Activated T-helper 17 cell treated with anti-CD3 and anti-CD28 coated beads, Interleukin-2, amount 50 U/mL, for 72 hours (primary cell): ENCODE measurements at regions not wholly inside any gene's neighbourhood (a gene's known extent, or its start where the extent isn't known, plus 50 kb on each side); places are given as distances from the start of the nearest gene placed in this dataset.

Source experiments
- ATAC-seq: fragments of 150-1000 bp; cut with Tn5 transposase; replicated peaks from 2 replicates; pipeline ENCODE4 v1.10.0; 2021; ENCODE audit warnings: mild to moderate bottlenecking, moderate library complexity
- H3K27ac Mint-ChIP-seq: one replicate; pipeline ENCODE4 v1.8.0; 2022; ENCODE audit warnings: mixed read lengths
- H3K27me3 Mint-ChIP-seq: one replicate; pipeline ENCODE4 v1.8.0; 2022; ENCODE audit warnings: mixed read lengths
- H3K36me3 Mint-ChIP-seq: one replicate; pipeline ENCODE4 v1.8.0; 2022; ENCODE audit warnings: low read depth, mild to moderate bottlenecking, mixed read lengths
- H3K4me1 Mint-ChIP-seq: one replicate; pipeline ENCODE4 v1.8.0; 2022; ENCODE audit warnings: mixed read lengths
- H3K4me3 Mint-ChIP-seq: one replicate; pipeline ENCODE4 v1.8.0; 2022; ENCODE audit warnings: mild to moderate bottlenecking, mixed read lengths
- H3K9me3 Mint-ChIP-seq: one replicate; pipeline ENCODE4 v1.8.0; 2022; ENCODE audit warnings: mixed read lengths

DNA sequence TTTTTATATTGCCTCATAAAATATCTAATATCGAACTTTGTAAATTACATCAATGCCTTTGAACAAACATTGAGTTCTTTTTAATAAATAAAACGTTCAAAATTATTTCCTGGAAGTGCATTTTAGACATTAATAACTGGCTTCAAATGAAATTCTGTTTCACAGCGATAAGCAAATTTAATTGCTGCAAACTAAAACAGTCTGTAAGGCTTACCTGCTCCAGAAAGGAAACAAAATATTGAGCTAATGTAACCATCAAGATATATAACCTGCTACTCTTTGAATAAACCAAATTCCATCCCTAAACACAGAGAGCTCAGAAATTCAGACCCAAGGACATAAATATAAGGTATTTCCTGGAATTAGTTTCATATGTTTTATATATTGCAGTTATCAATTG, 651.3 kb downstream of the MED13L start:
- H3K36me3 Mint-ChIP-seq = no peaks in the 10 kb centered on the region
- no peak overlapping the region for H3K4me3 Mint-ChIP-seq
- no peak overlapping the region for H3K27ac Mint-ChIP-seq
- no peak for ATAC-seq
- no peaks in the 10 kb centered on the region for H3K4me1 Mint-ChIP-seq
- H3K9me3 Mint-ChIP-seq = peaks cover 14% of the 10 kb centered on the region
- H3K27me3 Mint-ChIP-seq = peaks cover 3% of the 10 kb centered on the region

DNA sequence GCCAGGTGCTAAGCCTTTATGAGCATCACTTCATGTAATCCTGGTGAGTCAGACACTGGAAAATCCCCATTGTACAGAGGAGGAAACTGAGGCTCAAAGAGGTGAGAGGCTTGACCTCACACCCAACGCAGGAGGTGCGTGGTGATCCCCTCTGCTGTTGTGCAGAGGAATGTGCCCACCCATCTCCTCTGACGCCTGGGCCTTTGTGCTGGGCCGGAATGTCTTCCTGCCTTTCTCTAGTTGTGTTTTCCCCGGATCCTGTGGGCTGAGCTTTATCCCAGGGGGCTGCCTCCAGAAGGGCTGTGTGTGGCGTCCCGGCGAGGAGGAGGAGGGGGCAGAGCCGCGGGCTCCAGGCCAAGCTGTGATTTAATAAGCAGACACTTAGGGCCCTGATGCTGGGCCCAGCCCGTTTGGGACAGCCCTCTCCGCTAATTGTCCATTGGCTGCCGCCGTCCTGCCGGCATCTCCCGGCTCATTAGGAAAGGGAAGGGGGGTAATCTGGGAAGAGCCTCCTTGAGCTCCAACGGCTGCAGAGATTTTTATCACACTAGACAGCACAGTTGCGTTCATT, 653.6 kb downstream of the MED13L start:
- no peaks in the 10 kb centered on the region for H3K4me1 Mint-ChIP-seq
- no peaks in the 10 kb centered on the region for H3K27me3 Mint-ChIP-seq
- no peaks in the 10 kb centered on the region for H3K36me3 Mint-ChIP-seq
- H3K27ac Mint-ChIP-seq = no peak overlapping the region
- H3K9me3 Mint-ChIP-seq = peaks cover 1% of the 10 kb centered on the region
- no peak overlapping the region for H3K4me3 Mint-ChIP-seq
- ATAC-seq = no peak

DNA sequence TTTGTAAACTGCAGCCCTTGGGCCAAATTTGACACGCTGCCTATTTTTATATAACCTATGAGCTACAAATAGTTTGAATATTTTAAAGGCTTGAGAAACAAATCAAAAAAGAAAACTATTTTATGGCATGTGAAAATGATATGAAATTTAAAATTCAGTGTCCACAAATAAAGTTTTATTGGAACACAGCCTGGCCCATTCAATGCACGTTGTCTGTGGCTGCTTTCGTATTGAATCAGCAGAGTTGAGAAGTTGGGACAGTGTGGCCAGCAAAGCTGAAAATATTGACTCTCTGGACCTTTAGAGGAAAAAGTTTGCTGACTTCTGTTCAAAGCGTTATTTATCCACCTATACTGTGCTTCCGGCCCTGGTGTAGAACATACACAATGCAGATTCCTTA, 654.2 kb downstream of the MED13L start:
- Mint-ChIP-seq H3K27ac (no peak overlapping the region), H3K9me3 (no peaks in the 10 kb centered on the region), H3K27me3 (no peaks in the 10 kb centered on the region), H3K36me3 (no peaks in the 10 kb centered on the region), H3K4me1 (no peaks in the 10 kb centered on the region), H3K4me3 (no peak overlapping the region)
- no peak for ATAC-seq

DNA sequence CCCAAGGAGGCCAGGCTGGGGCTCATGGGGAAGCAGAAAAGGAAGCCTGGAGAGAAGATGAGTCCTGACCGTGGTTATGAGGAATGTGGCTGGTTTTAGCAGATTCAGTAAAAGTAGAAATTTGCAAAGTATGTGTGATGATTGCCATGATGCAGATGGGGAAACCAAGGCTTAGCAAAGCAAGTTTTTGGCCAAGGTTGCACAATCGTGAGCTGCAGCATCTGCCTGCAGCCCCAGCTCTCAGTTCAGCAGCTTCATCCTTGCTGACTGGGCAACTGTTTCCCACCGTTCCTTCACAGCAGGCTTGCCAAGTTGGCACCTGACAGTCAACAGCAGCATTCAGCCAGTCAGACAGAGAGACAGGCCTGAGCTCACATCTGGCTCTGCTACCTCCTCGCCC, 656.7 kb downstream of the MED13L start:
- Mint-ChIP-seq H3K4me1 (no peaks in the 10 kb centered on the region), H3K36me3 (no peaks in the 10 kb centered on the region)

DNA sequence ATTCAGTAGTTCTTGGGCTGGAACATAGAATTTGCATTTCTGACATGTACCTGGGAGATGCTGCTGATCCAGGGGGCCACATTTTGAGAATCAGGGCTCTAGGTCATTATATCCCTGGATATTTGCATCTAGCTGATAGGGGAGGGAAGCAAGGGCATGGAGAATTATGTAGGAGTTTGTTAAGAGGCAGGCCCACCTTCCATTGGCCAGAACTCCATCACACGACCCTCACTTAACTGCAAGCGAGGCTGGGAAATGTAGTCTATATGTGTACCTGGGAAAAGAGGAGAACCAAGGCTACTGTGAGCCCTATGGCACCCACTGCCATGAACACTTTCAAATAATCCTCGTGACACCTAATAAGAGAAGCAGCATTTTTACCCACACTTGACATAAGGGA, 657.6 kb downstream of the MED13L start:
- no peaks in the 10 kb centered on the region for H3K36me3 Mint-ChIP-seq
- H3K27ac Mint-ChIP-seq = no peak overlapping the region
- no peak overlapping the region for H3K4me3 Mint-ChIP-seq
- no peaks in the 10 kb centered on the region for H3K4me1 Mint-ChIP-seq
- ATAC-seq = no peak
- no peaks in the 10 kb centered on the region for H3K9me3 Mint-ChIP-seq
- no peaks in the 10 kb centered on the region for H3K27me3 Mint-ChIP-seq

More for the DNA sequence above, 656.7 kb downstream of the MED13L start:
- Mint-ChIP-seq H3K9me3 (no peaks in the 10 kb centered on the region), H3K27me3 (no peaks in the 10 kb centered on the region), H3K27ac (no peak overlapping the region), H3K4me3 (no peak overlapping the region)
- ATAC-seq = no peak

DNA sequence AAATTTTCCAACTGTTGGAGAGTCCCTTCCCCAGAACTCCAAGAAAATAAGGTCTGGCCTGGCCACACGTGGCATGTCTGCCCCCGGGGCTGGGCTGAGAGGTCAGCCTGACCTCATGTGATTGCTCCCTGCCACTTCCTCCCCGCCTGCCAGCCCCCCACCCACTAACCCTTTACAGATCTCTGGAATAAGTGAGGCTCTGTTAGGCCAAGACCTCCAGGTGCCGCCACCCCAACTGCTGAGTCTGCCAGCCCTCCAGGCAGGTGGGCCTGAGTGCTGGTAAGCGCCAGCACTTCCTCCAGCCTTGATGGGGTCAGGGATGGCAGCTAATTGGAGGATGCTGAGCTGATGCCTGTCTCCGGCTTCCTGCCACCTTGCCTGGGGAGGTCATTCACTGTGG, 658.4 kb downstream of the MED13L start:
- no peaks in the 10 kb centered on the region for H3K9me3 Mint-ChIP-seq
- ATAC-seq = no peak
- no peaks in the 10 kb centered on the region for H3K4me1 Mint-ChIP-seq
- no peak overlapping the region for H3K27ac Mint-ChIP-seq
- H3K36me3 Mint-ChIP-seq = no peaks in the 10 kb centered on the region
- H3K4me3 Mint-ChIP-seq = no peak overlapping the region
- H3K27me3 Mint-ChIP-seq = no peaks in the 10 kb centered on the region

DNA sequence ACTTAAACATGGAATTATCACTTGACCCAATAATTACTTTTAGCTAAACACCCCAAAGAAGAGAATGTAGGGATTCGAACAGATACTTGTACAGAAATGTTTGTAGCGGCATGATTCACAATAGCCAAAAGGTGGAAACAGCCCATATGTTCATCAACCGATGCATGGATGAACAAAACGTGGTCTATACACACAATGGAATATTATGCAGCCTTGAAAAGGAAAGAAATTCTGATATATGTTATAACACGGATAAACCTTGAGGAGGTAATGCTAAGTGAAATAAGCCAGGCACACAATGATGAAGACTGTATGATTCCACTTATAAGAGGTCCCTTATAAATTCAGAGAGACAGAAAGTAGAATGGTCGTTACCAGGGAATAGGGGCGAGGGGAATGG, 659.4 kb downstream of the MED13L start:
- no peaks in the 10 kb centered on the region for H3K9me3 Mint-ChIP-seq
- no peak overlapping the region for H3K27ac Mint-ChIP-seq
- no peak for ATAC-seq
- H3K4me1 Mint-ChIP-seq = no peaks in the 10 kb centered on the region
- no peak overlapping the region for H3K4me3 Mint-ChIP-seq
- H3K27me3 Mint-ChIP-seq = no peaks in the 10 kb centered on the region
- H3K36me3 Mint-ChIP-seq = no peaks in the 10 kb centered on the region

DNA sequence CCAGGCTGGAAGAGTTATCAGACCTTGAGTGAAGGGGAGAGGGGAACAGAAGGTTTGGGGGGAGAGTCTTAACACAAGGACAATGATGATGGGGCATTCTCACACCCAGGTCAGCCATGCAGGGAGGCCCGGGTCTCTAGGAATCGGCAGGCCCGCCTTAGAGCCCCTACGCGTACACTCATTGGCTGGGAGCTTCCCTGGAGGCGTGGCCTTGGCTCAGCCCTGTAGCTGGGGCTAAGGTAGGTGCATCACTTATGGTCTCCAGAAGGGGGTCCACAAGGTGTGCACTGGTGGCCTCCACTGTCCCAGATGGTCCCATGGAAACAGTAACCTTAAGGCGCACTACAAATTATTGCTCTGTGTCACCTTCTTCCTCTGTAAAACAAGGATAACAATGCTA, 660.1 kb downstream of the MED13L start:
- H3K4me3 Mint-ChIP-seq = no peak overlapping the region
- ATAC-seq = no peak
- H3K36me3 Mint-ChIP-seq = no peaks in the 10 kb centered on the region
- H3K4me1 Mint-ChIP-seq = no peaks in the 10 kb centered on the region
- no peak overlapping the region for H3K27ac Mint-ChIP-seq
- H3K9me3 Mint-ChIP-seq = no peaks in the 10 kb centered on the region
- H3K27me3 Mint-ChIP-seq = no peaks in the 10 kb centered on the region

DNA sequence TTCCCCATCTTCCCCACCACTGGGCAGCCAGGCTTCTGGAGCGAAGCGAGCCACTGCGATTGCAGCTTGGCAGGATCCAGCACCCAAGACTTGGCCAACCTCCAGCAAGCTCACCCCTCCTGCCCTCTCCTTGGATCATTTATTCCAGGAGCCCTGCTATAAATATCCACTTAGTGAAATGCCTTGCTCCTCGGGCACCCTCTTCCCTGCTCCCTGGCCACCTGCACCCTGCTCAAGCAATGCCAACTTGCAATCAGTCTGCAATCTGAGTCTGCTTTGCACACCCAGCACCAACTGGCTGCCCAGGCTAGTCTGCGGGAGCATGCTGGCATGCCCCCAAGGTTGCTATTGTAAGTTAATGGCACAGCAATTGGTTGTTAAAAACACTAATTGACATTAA, 666.0 kb downstream of the MED13L start:
- H3K9me3 Mint-ChIP-seq = no peaks in the 10 kb centered on the region
- no peaks in the 10 kb centered on the region for H3K27me3 Mint-ChIP-seq
- no peak overlapping the region for H3K27ac Mint-ChIP-seq
- H3K4me3 Mint-ChIP-seq = no peak overlapping the region
- no peaks in the 10 kb centered on the region for H3K4me1 Mint-ChIP-seq
- H3K36me3 Mint-ChIP-seq = no peaks in the 10 kb centered on the region
- no peak for ATAC-seq

DNA sequence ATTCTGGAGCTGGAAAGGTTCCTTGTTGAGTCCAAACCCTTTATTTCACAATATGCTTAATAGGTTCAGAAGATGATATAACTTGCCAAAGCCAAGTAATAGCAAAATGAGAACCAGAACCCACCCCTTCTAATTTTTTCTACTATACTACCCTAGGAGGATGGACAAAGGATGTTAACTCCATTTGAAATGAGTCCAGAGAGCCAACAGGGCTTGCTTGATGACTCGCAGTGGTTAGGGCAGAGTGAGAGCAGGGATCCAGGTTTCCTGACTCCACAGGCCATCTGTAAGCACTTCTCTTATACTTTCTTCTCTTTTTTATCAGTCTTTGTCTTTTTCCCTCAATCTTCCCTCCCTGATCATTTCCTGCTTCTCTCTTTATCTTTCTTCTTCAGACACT, 668.1 kb downstream of the MED13L start:
- Mint-ChIP-seq H3K27me3 (peaks cover 9% of the 10 kb centered on the region), H3K4me1 (no peaks in the 10 kb centered on the region), H3K27ac (no peak overlapping the region), H3K36me3 (no peaks in the 10 kb centered on the region), H3K4me3 (no peak overlapping the region), H3K9me3 (peaks cover 10% of the 10 kb centered on the region)
- ATAC-seq = no peak

DNA sequence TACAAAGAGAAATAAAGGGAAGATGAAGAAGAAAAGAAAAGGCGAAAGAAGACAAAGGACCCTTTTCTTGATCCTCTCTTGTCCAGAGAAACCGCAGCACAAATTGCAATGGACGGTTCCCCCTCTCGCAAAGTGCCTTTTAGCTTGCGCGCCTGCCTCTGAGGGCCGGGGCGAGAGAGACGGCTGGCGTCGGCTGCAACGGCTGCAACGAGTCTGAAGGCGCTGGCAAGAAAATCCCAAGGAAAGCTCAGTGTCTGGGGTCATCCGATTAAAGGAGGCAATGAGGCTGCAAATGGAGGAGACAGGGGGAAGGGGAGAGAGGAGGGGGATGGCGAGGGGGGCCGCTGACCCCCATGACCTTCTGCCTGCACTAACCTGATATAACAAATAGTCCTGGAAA, 671.5 kb downstream of the MED13L start:
- H3K27me3 Mint-ChIP-seq = peaks cover 9% of the 10 kb centered on the region
- no peak overlapping the region for H3K4me3 Mint-ChIP-seq
- no peaks in the 10 kb centered on the region for H3K36me3 Mint-ChIP-seq
- H3K9me3 Mint-ChIP-seq = peaks cover 10% of the 10 kb centered on the region
- no peaks in the 10 kb centered on the region for H3K4me1 Mint-ChIP-seq
- no peak overlapping the region for H3K27ac Mint-ChIP-seq
- no peak for ATAC-seq

DNA sequence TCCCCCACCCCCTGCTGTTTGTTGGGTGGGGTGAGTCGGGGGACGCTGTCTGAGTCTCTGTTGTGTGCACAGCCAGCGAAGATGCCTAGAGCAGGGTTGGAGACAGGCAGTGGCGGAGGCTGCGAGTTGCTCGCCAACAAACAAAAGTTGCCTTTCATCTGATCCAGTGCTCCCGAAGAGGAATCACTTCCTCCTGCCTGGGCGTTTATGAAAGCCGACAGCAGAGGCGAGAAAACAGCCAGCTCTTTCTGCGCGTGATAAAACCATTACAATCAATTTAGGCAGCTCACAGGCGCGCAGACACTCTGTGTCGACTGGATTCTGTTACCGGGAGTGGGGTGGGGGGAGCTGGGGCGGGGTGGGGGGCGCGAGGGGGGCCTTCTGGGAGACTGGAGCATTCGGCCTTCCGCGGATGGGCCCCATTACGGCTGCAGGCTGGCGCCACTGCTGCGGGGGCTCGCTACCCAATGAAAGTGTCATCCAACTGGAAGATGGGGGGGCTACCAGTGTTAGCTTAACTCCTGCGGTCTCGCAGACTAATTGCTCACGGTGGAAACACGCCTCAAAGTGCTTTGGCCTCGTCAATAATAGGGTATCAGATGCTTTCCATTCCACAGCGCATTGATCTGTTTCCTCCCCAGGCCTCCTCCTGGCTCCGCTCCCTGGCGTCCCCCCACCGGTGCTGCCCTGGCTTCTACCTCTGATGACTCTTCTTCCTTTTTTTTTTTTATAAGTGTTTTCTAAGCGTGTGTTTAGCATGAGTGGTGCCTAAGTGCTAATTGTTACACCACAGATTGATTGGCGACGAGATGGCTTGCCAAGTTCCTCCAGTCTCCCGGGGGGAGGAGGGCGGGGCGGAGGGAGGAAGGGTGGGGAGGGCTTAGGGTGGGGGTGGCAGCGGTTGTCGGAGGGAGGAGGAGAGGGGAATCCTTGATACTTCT, 678.4 kb downstream of the MED13L start:
- Mint-ChIP-seq H3K27ac (no peak overlapping the region), H3K4me3 (no peak overlapping the region), H3K27me3 (peaks cover 3% of the 10 kb centered on the region), H3K36me3 (no peaks in the 10 kb centered on the region), H3K9me3 (peaks cover 9% of the 10 kb centered on the region), H3K4me1 (no peaks in the 10 kb centered on the region)
- no peak for ATAC-seq

DNA sequence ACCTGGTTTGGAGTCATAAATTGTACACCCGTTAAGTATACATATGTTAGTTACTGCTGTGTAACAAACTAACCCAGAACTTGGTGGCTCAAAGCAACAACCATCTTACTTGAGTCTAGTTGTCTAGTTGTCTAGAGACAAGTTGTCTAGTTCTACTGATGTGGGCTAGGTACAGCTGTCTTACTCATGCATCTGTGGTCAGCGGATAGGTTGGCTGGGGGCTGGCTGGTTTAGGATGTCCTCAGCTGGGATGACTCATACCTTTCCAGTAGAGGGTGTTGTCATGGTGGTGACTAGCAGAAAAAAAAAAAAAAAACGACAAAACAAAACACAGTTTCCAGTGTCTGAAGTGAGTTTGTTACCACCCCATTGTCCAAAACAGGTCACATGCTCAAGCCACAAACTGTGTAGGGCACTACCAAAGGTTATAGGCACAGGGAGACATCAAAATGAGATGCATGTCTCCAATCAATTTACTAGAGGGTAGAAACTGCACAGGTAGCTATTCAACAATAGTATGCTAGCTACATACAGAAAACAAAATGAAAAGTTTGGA, 680.3 kb downstream of the MED13L start:
- H3K4me3 Mint-ChIP-seq = no peak overlapping the region
- peaks cover 9% of the 10 kb centered on the region for H3K9me3 Mint-ChIP-seq
- peak; percentile 50 for ATAC-seq
- peaks cover 3% of the 10 kb centered on the region for H3K27me3 Mint-ChIP-seq
- no peaks in the 10 kb centered on the region for H3K36me3 Mint-ChIP-seq
- H3K27ac Mint-ChIP-seq = no peak overlapping the region
- H3K4me1 Mint-ChIP-seq = no peaks in the 10 kb centered on the region

DNA sequence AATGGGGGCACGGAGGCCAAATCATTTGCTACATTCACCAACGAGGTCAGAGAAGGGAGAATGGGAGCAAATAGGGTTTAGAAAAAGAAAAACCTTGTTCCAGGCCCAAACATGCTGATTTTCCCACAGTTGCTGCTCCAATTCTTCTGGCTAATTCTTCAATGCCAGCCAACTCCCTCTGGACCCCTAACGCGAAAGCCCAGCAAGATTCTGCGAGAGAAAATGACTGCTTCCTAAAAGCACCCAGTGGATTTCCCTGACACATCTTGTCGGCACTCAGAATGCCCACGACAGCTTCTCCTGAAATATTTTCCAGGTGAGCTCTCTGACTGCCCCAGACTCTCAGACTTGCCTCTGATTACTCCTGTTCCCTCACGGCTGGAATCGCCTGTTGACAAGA, 689.4 kb downstream of the MED13L start:
- no peak overlapping the region for H3K4me3 Mint-ChIP-seq
- no peaks in the 10 kb centered on the region for H3K4me1 Mint-ChIP-seq
- peaks cover 3% of the 10 kb centered on the region for H3K9me3 Mint-ChIP-seq
- no peak for ATAC-seq
- no peak overlapping the region for H3K27ac Mint-ChIP-seq
- no peaks in the 10 kb centered on the region for H3K36me3 Mint-ChIP-seq
- H3K27me3 Mint-ChIP-seq = peaks cover 3% of the 10 kb centered on the region

DNA sequence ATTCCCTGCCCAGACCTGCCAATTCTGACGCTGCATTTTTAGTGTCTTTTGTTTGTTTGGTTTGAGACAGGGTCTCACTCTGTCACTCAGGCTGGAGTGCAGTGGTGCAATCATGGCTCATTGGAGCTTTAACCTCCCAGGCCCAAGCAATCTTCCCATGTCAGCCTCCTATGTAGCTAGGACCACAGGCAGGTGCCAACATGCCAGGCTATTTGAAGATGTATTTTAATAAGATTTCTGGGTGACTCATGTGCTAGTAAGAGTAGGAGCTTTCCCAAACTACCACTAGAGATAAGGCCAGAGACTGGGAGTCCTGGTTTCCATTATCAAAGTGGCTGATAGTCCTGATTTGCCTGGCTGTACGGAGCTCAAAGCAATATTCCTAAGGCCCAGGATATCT, 693.3 kb downstream of the MED13L start:
- ATAC-seq = no peak
- H3K4me1 Mint-ChIP-seq = no peaks in the 10 kb centered on the region

More for the DNA sequence above, 693.3 kb downstream of the MED13L start:
- H3K36me3 Mint-ChIP-seq = no peaks in the 10 kb centered on the region
- no peak overlapping the region for H3K27ac Mint-ChIP-seq
- H3K27me3 Mint-ChIP-seq = peaks cover 3% of the 10 kb centered on the region
- no peaks in the 10 kb centered on the region for H3K9me3 Mint-ChIP-seq
- H3K4me3 Mint-ChIP-seq = no peak overlapping the region
